Stomach (tissue), 4 donors: ENCODE measurements at regions not wholly inside any gene's neighbourhood (a gene's known extent, or its start where the extent isn't known, plus 50 kb on each side); places are given as distances from the start of the nearest gene placed in this dataset.

Source experiments
- CTCF ChIP-seq, 7 experiments: fragments of 450-650 bp in 4 of 7; fragments of 200-600 bp in 3 of 7; sonication (generic) in 3 of 7; IDR thresholded peaks; one replicate each; pipeline ENCODE4 v1.5.1; 2016 to 2019; ENCODE audit warnings: antibody characterized with exemption in 7 of 7, control low read depth in 2 of 7, mild to moderate bottlenecking in 1 of 7
- EP300 ChIP-seq: sonication (generic); formaldehyde crosslinking; IDR thresholded peaks from one replicate; pipeline ENCODE4 v1.6.1; 2017; ENCODE audit warnings: antibody characterized with exemption
- POLR2A ChIP-seq, 4 donors: fragments of 450-650 bp; IDR thresholded peaks; one replicate each; pipeline ENCODE4 v1.6.1; 2016; ENCODE audit warnings: antibody characterized with exemption in 4 of 4, control low read depth in 2 of 4, mild to moderate bottlenecking in 1 of 4, moderate library complexity in 1 of 4

- TF ChIP-seq CTCF (IDR thresholded peaks at IDR 0.05) (no peak), EP300 (no peak), POLR2A (IDR thresholded peaks at IDR 0.05) (no peak)
Measured at GRCh38 chr1:191886977-191887376, 271.3 kb upstream of the RGS18 start.
